HCT116 (cell line): ENCODE measurements at regions not wholly inside any gene's neighbourhood (a gene's known extent, or its start where the extent isn't known, plus 50 kb on each side); places are given as distances from the start of the nearest gene placed in this dataset.

Source experiments
- ATAC-seq: fragments of 200-7000 bp; cut with Tn5 transposase; 2 replicates; pipeline ENCODE4 v1.9.1; 2020; ENCODE audit warnings: mild to moderate bottlenecking, moderate library complexity
- BruUV-seq: library from RNA; stranded (reverse); fragments of 400-500 nt; replicated peaks from 2 replicates; lab custom pipeline; 2021; lab: Mats Ljungman, UMichigan
- CTCF ChIA-PET: fragments of 300-600 bp; sonication (Branson Sonifier 250); formaldehyde crosslinking; loops from one replicate; lab custom pipeline; 2021; ENCODE audit warnings: antibody characterized with exemption; lab: Charles Lee
- POLR2A ChIA-PET: fragments of 300-600, 350-600 bp; sonication (Branson Sonifier 250); formaldehyde crosslinking; loops from one replicate; lab custom pipeline; 2021; ENCODE audit warnings: antibody characterized with exemption; lab: Charles Lee
- RAD21 ChIA-PET, 2 experiments: fragments of 300-600 bp; sonication (Branson Sonifier 250); formaldehyde crosslinking; loops; one replicate each; lab custom pipeline; 2023; ENCODE audit warnings: low total read pairs in 2 of 2; ENCODE audit not compliant: uncharacterized antibody in 2 of 2, unreplicated experiment in 2 of 2, low non-redundant PET in 1 of 2; lab: Charles Lee
- DNase-seq: peaks from one replicate; pipeline ENCODE4 v3.0.0-alpha.2; 2010; ENCODE audit warnings: low read depth, low spot score
- H2AFZ ChIP-seq: fragments of 200-600 bp; shearing (Covaris generic), sonication (generic); 2 replicates; pipeline ENCODE4 v1.6.1; 2017; ENCODE audit warnings: low read depth, mixed run types, mixed read lengths, antibody characterized with exemption, low read length; ENCODE audit not compliant: poor library complexity, severe bottlenecking
- H3K27ac ChIP-seq: 2 replicates; pipeline ENCODE4 v1.5.1; 2012; ENCODE audit warnings: low read depth, low read length
- H3K27me3 ChIP-seq: fragments of 200-600 bp; sonication (generic); 2 replicates; pipeline ENCODE4 v1.6.1; 2016; ENCODE audit warnings: mixed run types, low read length, mixed read lengths; ENCODE audit not compliant: insufficient read depth
- H3K36me3 ChIP-seq, 2 experiments: fragments of 200-500 bp in 1 of 2; fragments of 200-600 bp in 1 of 2; sonication (Bioruptor generic) in 1 of 2; sonication (generic) in 1 of 2; 2 replicates each; pipeline versions ENCODE4 v1.5.1 to v1.6.1; 2014 to 2016; ENCODE audit warnings: low read length in 2 of 2, inconsistent platforms in 1 of 2, mixed read lengths in 1 of 2, mixed run types in 1 of 2; ENCODE audit not compliant: insufficient read depth in 2 of 2, control insufficient read depth in 1 of 2
- H3K4me1 ChIP-seq, 2 experiments: fragments of 200-600 bp in 1 of 2; sonication (generic) in 1 of 2; 2 replicates each; pipeline versions ENCODE4 v1.5.1 to v1.6.1; 2012 to 2017; ENCODE audit warnings: low read length in 2 of 2, inconsistent platforms in 1 of 2, mild to moderate bottlenecking in 1 of 2, mixed read lengths in 1 of 2, mixed run types in 1 of 2, moderate library complexity in 1 of 2; ENCODE audit not compliant: insufficient read depth in 2 of 2, control insufficient read depth in 1 of 2
- H3K4me2 ChIP-seq: fragments of 200-600 bp; sonication (generic); 2 replicates; pipeline ENCODE4 v1.6.1; 2017; ENCODE audit warnings: mixed run types, low read length, mixed read lengths
- H3K4me3 ChIP-seq, 2 experiments: fragments of 200-600 bp in 1 of 2; sonication (generic) in 1 of 2; replicated peaks in 1 of 2; 2 replicates each; pipeline ENCODE4 v1.5.1; 2011 to 2016; ENCODE audit warnings: low read length in 2 of 2, control low read depth in 1 of 2, low read depth in 1 of 2, mild to moderate bottlenecking in 1 of 2, mixed read lengths in 1 of 2, mixed run types in 1 of 2
- H3K79me2 ChIP-seq: fragments of 200-600 bp; sonication (generic); 2 replicates; pipeline ENCODE4 v1.6.1; 2017; ENCODE audit warnings: mild to moderate bottlenecking, mixed run types, low read length, moderate library complexity, mixed read lengths; ENCODE audit not compliant: insufficient read depth
- H3K9ac ChIP-seq: fragments of 200-600 bp; sonication (generic); 2 replicates; pipeline ENCODE4 v1.6.1; 2016; ENCODE audit warnings: low read length, mixed read lengths
- H3K9me2 ChIP-seq: fragments of 200-600 bp; sonication (generic), shearing (Covaris generic); 2 replicates; pipeline ENCODE4 v1.6.1; 2017; ENCODE audit warnings: mixed run types, mild to moderate bottlenecking, moderate library complexity; ENCODE audit not compliant: insufficient read depth
- H3K9me3 ChIP-seq, 2 experiments: fragments of 200-500 bp in 1 of 2; fragments of 200-600 bp in 1 of 2; sonication (Bioruptor generic) in 1 of 2; sonication (generic) in 1 of 2; 2 replicates each; pipeline ENCODE4 v1.6.1; 2014 to 2017; ENCODE audit warnings: low read length in 2 of 2, mixed read lengths in 2 of 2, inconsistent platforms in 1 of 2, low read depth in 1 of 2, mild to moderate bottlenecking in 1 of 2, mixed run types in 1 of 2, moderate library complexity in 1 of 2; ENCODE audit not compliant: control insufficient read depth in 1 of 2, insufficient read depth in 1 of 2
- H4K20me1 ChIP-seq: fragments of 200-600 bp; sonication (generic), shearing (Covaris generic); 2 replicates; pipeline ENCODE4 v1.6.1; 2017; ENCODE audit warnings: mixed run types, mild to moderate bottlenecking, moderate library complexity; ENCODE audit not compliant: insufficient read depth
- CBX3 ChIP-seq: IDR thresholded peaks from 2 replicates; pipeline ENCODE4 v1.6.1; 2012; ENCODE audit warnings: low read depth
- EGR1 ChIP-seq: IDR thresholded peaks from 2 replicates; pipeline ENCODE4 v1.6.1; 2012; ENCODE audit warnings: low read depth
- ELF1 ChIP-seq: IDR thresholded peaks from 2 replicates; pipeline ENCODE4 v1.6.1; 2012; ENCODE audit warnings: low read depth, borderline replicate concordance
- EZH2phosphoT487 ChIP-seq: fragments of 200-600 bp; IDR thresholded peaks from 2 replicates; pipeline ENCODE4 v1.6.1; 2018; ENCODE audit warnings: antibody characterized with exemption, borderline replicate concordance
- FOSL1 ChIP-seq: IDR thresholded peaks from 2 replicates; pipeline ENCODE4 v1.6.1; 2012; ENCODE audit warnings: low read depth
- POLR2A ChIP-seq: IDR thresholded peaks from 2 replicates; pipeline ENCODE4 v1.7.0; 2011; ENCODE audit warnings: borderline replicate concordance; ENCODE audit not compliant: insufficient read depth, insufficient read length; ENCODE audit errors: extremely low read depth
- POLR2AphosphoS5 ChIP-seq: IDR thresholded peaks from 2 replicates; pipeline ENCODE4 v1.6.1; 2011; ENCODE audit warnings: mild to moderate bottlenecking, low read depth, low read length, moderate library complexity
- RAD21 ChIP-seq: IDR thresholded peaks from 2 replicates; pipeline ENCODE4 v1.6.1; 2012; ENCODE audit warnings: low read depth, mild to moderate bottlenecking
- SIN3A ChIP-seq: IDR thresholded peaks from 2 replicates; pipeline ENCODE4 v1.6.1; 2012; ENCODE audit warnings: low read depth
- SP1 ChIP-seq: IDR thresholded peaks from 2 replicates; pipeline ENCODE4 v1.6.1; 2012; ENCODE audit warnings: low read depth
- SRF ChIP-seq: IDR thresholded peaks from 2 replicates; pipeline ENCODE4 v1.6.1; 2012; ENCODE audit warnings: low read depth
- TCF7L2 ChIP-seq: IDR thresholded peaks from 2 replicates; pipeline ENCODE4 v1.7.0; 2011; ENCODE audit warnings: borderline replicate concordance, inconsistent platforms; ENCODE audit not compliant: insufficient read depth, insufficient read length; ENCODE audit errors: extremely low read depth
- YY1 ChIP-seq: IDR thresholded peaks from 2 replicates; pipeline ENCODE4 v1.6.1; 2011; ENCODE audit warnings: low read length, low read depth, moderate library complexity, mild to moderate bottlenecking; ENCODE audit not compliant: insufficient replicate concordance; ENCODE audit errors: extremely low read depth
- ZFX ChIP-seq: fragments of 450-650 bp; IDR thresholded peaks from 2 replicates; pipeline ENCODE4 v1.6.1; 2017
- intact Hi-C: fragments of 100-400 bp; cut with micrococcal nuclease; formaldehyde crosslinking; loops from 2 replicates; pipeline ENCODE4 v1.10.0; 2022
- TF ChIP-seq, protein P1 (sequence below): IDR thresholded peaks from 2 replicates; pipeline ENCODE4 v1.6.1; 2012
- TF ChIP-seq, protein P2 (sequence below): IDR thresholded peaks from 2 replicates; pipeline ENCODE4 v1.6.1; 2012; ENCODE audit warnings: low read depth
- TF ChIP-seq, protein P3 (sequence below): IDR thresholded peaks from 2 replicates; pipeline ENCODE4 v1.6.1; 2011; ENCODE audit warnings: mild to moderate bottlenecking, low read length, moderate library complexity; ENCODE audit not compliant: insufficient replicate concordance; ENCODE audit errors: extremely low read depth
- TF ChIP-seq, protein P4 (sequence below): IDR thresholded peaks from 2 replicates; pipeline ENCODE4 v1.6.1; 2012

DNA sequence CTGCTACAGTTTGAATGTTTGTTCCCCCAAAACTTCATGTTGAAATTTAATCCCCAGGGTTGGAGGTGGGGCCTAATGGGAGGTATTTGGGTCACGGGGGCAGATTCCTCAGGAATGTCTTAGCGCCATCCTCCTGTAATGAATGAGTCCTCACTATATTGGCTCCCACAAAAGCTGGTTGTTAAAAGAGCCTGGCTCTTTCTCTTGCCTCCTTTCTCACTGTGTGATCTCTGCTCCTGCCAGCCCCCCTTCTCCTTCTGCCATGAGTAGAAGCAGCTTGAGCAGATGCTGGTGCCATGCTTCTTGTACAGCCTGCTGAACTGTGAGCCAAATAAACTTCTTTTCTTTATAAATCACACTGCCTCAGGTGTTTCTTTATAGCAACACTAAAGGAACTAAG, 721.0 kb upstream of the PKDCC start (continued):
- TF ChIP-seq CBX3, result no peak
- no peak for TF ChIP-seq POLR2A
- no peak for TF ChIP-seq SRF
- TF ChIP-seq, protein P1, sequence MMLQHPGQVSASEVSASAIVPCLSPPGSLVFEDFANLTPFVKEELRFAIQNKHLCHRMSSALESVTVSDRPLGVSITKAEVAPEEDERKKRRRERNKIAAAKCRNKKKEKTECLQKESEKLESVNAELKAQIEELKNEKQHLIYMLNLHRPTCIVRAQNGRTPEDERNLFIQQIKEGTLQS, result no peak
- TF ChIP-seq FOSL1, result no peak
- TF ChIP-seq SP1, result no peak
- TF ChIP-seq SIN3A, result no peak

DNA sequence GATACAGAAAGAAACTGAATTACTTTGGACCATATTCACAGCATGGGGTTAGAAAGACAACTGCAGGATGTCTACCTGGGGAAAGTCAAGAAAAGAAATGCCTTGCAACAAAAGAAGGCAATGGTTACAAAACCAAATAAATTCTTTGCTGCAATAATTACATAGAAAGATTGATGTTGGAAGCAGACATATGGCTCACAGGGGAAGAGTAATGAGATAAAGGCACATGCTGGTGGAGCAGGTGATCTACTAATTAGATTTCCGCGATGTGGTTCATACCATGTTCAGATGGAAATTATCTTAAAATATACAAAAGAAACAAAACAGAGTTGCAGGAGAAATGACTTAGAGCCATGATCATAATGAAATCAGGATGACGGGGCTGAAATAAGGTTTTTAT, 718.8 kb upstream of the PKDCC start:
- Histone ChIP-seq H3K27me3 (no peaks in the 10 kb centered on the region), H3K27ac (no peak overlapping the region), H3K9me3 (no peaks in the 10 kb centered on the region; a peak in 1 of 4 replicates), H3K36me3 (no peaks in the 10 kb centered on the region), H2AFZ (no peak overlapping the region), H3K9ac (no peak overlapping the region), H3K4me3 (no peak overlapping the region), H4K20me1 (no peaks in the 10 kb centered on the region), H3K4me2 (no peak overlapping the region), H3K79me2 (no peaks in the 10 kb centered on the region), H3K9me2 (no peaks in the 10 kb centered on the region), H3K4me1 (no peaks in the 10 kb centered on the region)
- TF ChIP-seq RAD21 (no peak), EZH2phosphoT487 (no peak), SRF (no peak), EGR1 (no peak), POLR2A (no peak), ZFX (no peak), ELF1 (no peak), YY1 (no peak), FOSL1 (no peak), SP1 (no peak), POLR2AphosphoS5 (no peak), CBX3 (no peak), SIN3A (no peak), TCF7L2 (no peak)
- TF ChIP-seq, protein P2, sequence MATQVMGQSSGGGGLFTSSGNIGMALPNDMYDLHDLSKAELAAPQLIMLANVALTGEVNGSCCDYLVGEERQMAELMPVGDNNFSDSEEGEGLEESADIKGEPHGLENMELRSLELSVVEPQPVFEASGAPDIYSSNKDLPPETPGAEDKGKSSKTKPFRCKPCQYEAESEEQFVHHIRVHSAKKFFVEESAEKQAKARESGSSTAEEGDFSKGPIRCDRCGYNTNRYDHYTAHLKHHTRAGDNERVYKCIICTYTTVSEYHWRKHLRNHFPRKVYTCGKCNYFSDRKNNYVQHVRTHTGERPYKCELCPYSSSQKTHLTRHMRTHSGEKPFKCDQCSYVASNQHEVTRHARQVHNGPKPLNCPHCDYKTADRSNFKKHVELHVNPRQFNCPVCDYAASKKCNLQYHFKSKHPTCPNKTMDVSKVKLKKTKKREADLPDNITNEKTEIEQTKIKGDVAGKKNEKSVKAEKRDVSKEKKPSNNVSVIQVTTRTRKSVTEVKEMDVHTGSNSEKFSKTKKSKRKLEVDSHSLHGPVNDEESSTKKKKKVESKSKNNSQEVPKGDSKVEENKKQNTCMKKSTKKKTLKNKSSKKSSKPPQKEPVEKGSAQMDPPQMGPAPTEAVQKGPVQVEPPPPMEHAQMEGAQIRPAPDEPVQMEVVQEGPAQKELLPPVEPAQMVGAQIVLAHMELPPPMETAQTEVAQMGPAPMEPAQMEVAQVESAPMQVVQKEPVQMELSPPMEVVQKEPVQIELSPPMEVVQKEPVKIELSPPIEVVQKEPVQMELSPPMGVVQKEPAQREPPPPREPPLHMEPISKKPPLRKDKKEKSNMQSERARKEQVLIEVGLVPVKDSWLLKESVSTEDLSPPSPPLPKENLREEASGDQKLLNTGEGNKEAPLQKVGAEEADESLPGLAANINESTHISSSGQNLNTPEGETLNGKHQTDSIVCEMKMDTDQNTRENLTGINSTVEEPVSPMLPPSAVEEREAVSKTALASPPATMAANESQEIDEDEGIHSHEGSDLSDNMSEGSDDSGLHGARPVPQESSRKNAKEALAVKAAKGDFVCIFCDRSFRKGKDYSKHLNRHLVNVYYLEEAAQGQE, result no peak
- TF ChIP-seq, protein P3, sequence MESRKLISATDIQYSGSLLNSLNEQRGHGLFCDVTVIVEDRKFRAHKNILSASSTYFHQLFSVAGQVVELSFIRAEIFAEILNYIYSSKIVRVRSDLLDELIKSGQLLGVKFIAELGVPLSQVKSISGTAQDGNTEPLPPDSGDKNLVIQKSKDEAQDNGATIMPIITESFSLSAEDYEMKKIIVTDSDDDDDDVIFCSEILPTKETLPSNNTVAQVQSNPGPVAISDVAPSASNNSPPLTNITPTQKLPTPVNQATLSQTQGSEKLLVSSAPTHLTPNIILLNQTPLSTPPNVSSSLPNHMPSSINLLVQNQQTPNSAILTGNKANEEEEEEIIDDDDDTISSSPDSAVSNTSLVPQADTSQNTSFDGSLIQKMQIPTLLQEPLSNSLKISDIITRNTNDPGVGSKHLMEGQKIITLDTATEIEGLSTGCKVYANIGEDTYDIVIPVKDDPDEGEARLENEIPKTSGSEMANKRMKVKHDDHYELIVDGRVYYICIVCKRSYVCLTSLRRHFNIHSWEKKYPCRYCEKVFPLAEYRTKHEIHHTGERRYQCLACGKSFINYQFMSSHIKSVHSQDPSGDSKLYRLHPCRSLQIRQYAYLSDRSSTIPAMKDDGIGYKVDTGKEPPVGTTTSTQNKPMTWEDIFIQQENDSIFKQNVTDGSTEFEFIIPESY, result no peak
- TF ChIP-seq, protein P1, result no peak
- TF ChIP-seq, protein P4, sequence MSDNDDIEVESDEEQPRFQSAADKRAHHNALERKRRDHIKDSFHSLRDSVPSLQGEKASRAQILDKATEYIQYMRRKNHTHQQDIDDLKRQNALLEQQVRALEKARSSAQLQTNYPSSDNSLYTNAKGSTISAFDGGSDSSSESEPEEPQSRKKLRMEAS, result no peak
- POLR2A ChIA-PET, result no interaction called here
- CTCF ChIA-PET, result no interaction called here
- intact Hi-C loops, result no loop called here
- ATAC-seq (no peak), DNase-seq (no peak)
- BruUV-seq, result no TSS peak
- RAD21 ChIA-PET, result no interaction called here
